ENCODE measurements at regions not wholly inside any gene's neighbourhood (a gene's known extent, or its start where the extent isn't known, plus 50 kb on each side); places are given as distances from the start of the nearest gene placed in this dataset.

DNA sequence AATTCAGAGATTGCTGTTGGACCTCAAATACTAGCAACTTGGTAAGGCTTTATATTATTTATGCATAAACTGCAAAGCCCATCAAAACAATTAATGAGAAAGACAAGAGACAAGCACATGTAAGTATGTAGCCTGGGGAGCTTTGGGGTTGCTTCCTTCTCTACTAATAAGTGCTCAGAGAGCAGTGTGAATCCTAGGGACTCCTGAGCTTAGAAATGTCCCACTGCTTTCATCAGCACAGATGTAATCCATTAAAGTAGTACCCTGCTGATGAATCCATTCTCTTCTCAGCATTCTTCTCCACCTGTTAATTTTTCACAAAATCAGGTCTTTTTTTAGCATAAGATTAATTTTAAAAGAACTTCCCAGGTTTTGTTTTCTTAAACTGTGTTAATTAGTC lies 485.6 kb downstream of the PTH2R start:
- no peak for TF ChIP-seq JUND (IDR thresholded peaks at IDR 0.05)
- TF ChIP-seq, protein P1, sequence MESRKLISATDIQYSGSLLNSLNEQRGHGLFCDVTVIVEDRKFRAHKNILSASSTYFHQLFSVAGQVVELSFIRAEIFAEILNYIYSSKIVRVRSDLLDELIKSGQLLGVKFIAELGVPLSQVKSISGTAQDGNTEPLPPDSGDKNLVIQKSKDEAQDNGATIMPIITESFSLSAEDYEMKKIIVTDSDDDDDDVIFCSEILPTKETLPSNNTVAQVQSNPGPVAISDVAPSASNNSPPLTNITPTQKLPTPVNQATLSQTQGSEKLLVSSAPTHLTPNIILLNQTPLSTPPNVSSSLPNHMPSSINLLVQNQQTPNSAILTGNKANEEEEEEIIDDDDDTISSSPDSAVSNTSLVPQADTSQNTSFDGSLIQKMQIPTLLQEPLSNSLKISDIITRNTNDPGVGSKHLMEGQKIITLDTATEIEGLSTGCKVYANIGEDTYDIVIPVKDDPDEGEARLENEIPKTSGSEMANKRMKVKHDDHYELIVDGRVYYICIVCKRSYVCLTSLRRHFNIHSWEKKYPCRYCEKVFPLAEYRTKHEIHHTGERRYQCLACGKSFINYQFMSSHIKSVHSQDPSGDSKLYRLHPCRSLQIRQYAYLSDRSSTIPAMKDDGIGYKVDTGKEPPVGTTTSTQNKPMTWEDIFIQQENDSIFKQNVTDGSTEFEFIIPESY (IDR thresholded peaks at IDR 0.05), result no peak
- no peak for TF ChIP-seq GABPA (IDR thresholded peaks at IDR 0.05 in 1 of 2, conservative IDR thresholded peaks at IDR 0.05 in 1 of 2)
- TF ChIP-seq HNF4G (IDR thresholded peaks at IDR 0.05), result no peak
- TF ChIP-seq, protein P2, sequence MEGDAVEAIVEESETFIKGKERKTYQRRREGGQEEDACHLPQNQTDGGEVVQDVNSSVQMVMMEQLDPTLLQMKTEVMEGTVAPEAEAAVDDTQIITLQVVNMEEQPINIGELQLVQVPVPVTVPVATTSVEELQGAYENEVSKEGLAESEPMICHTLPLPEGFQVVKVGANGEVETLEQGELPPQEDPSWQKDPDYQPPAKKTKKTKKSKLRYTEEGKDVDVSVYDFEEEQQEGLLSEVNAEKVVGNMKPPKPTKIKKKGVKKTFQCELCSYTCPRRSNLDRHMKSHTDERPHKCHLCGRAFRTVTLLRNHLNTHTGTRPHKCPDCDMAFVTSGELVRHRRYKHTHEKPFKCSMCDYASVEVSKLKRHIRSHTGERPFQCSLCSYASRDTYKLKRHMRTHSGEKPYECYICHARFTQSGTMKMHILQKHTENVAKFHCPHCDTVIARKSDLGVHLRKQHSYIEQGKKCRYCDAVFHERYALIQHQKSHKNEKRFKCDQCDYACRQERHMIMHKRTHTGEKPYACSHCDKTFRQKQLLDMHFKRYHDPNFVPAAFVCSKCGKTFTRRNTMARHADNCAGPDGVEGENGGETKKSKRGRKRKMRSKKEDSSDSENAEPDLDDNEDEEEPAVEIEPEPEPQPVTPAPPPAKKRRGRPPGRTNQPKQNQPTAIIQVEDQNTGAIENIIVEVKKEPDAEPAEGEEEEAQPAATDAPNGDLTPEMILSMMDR (IDR thresholded peaks at IDR 0.05; ENCODE audit: low read depth, low read length, missing input control), result no peak
- no peak for TF ChIP-seq FOXA2 (IDR thresholded peaks at IDR 0.05)
- no peak for TF ChIP-seq RXRA (IDR thresholded peaks at IDR 0.05)
- TF ChIP-seq, protein P3, sequence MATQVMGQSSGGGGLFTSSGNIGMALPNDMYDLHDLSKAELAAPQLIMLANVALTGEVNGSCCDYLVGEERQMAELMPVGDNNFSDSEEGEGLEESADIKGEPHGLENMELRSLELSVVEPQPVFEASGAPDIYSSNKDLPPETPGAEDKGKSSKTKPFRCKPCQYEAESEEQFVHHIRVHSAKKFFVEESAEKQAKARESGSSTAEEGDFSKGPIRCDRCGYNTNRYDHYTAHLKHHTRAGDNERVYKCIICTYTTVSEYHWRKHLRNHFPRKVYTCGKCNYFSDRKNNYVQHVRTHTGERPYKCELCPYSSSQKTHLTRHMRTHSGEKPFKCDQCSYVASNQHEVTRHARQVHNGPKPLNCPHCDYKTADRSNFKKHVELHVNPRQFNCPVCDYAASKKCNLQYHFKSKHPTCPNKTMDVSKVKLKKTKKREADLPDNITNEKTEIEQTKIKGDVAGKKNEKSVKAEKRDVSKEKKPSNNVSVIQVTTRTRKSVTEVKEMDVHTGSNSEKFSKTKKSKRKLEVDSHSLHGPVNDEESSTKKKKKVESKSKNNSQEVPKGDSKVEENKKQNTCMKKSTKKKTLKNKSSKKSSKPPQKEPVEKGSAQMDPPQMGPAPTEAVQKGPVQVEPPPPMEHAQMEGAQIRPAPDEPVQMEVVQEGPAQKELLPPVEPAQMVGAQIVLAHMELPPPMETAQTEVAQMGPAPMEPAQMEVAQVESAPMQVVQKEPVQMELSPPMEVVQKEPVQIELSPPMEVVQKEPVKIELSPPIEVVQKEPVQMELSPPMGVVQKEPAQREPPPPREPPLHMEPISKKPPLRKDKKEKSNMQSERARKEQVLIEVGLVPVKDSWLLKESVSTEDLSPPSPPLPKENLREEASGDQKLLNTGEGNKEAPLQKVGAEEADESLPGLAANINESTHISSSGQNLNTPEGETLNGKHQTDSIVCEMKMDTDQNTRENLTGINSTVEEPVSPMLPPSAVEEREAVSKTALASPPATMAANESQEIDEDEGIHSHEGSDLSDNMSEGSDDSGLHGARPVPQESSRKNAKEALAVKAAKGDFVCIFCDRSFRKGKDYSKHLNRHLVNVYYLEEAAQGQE (IDR thresholded peaks at IDR 0.05), result no peak
- TF ChIP-seq NR2F2 (IDR thresholded peaks at IDR 0.05), result no peak
- TF ChIP-seq EGR1 (IDR thresholded peaks at IDR 0.05; ENCODE audit: low read depth in 2 of 2), result no peak
- TF ChIP-seq, protein P4, sequence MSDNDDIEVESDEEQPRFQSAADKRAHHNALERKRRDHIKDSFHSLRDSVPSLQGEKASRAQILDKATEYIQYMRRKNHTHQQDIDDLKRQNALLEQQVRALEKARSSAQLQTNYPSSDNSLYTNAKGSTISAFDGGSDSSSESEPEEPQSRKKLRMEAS (IDR thresholded peaks at IDR 0.05), result no peak
- TF ChIP-seq TAF1 (conservative IDR thresholded peaks at IDR 0.05), result no peak
- TF ChIP-seq FOXA1 (IDR thresholded peaks at IDR 0.05), result no peak
- Histone ChIP-seq H3K27me3 (ENCODE audit: control insufficient read depth in 4 of 4, insufficient read depth in 4 of 4, low read length in 3 of 4) (no peaks in the 10 kb centered on the region), H3K4me3 (ENCODE audit: low read depth in 1 of 3, low read length in 3 of 3) (no peak overlapping the region), H3K9ac (ENCODE audit: low read depth in 1 of 2, low read length in 2 of 2) (no peak overlapping the region), H3K36me3 (ENCODE audit: control insufficient read depth in 4 of 4, insufficient read depth in 3 of 4, low read depth in 1 of 4, low read length in 3 of 4) (no peaks in the 10 kb centered on the region), H3K4me1 (ENCODE audit: control insufficient read depth in 4 of 4, insufficient read depth in 4 of 4, low read length in 3 of 4) (no peaks in the 10 kb centered on the region), H3K9me3 (ENCODE audit: control insufficient read depth in 4 of 4, low read length in 3 of 4) (no peaks in the 10 kb centered on the region), H3K27ac (ENCODE audit: low read depth in 1 of 2, low read length in 2 of 2) (no peak overlapping the region)
- DNase-seq (ENCODE audit: low spot score), result no peak

DNA sequence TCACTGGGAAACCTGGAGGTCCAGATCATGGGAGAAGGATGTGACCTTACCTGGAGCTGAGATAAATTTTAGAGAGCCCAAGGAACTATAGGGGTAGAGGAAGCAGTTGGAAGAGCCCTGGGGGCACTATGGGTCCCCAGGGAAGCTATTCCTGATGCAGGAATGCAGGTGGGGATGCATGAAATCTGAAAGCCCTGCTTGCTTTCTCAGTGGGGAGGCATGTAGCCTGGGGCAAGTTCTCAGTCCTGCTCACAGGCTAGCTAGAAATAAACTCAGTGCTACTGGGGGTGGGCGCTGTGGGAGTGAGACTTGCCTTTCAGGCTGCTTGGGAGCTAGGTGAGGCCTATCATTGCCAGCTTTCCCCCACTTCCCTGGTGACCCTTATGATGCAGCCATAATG lies 499.7 kb downstream of the PTH2R start:
- no peaks in the 10 kb centered on the region for H3K36me3 ChIP-seq (ENCODE audit: control insufficient read depth in 4 of 4, insufficient read depth in 3 of 4, low read depth in 1 of 4, low read length in 3 of 4)
- H3K27ac ChIP-seq (ENCODE audit: low read depth in 1 of 2, low read length in 2 of 2), result no peak overlapping the region
- no peaks in the 10 kb centered on the region for H3K4me1 ChIP-seq (ENCODE audit: control insufficient read depth in 4 of 4, insufficient read depth in 4 of 4, low read length in 3 of 4)
- H3K9ac ChIP-seq (ENCODE audit: low read depth in 1 of 2, low read length in 2 of 2), result no peak overlapping the region
- 79% methylated on average over 1 of the region's 1 CpG for WGBS
- no peaks in the 10 kb centered on the region for H3K9me3 ChIP-seq (ENCODE audit: control insufficient read depth in 4 of 4, low read length in 3 of 4)
- H3K4me3 ChIP-seq (ENCODE audit: low read depth in 1 of 3, low read length in 3 of 3), result no peak overlapping the region
- peaks cover 0 to 2% (median 0%) of the 10 kb centered on the region in 4 donors for H3K27me3 ChIP-seq (ENCODE audit: control insufficient read depth in 4 of 4, insufficient read depth in 4 of 4, low read length in 3 of 4)
- no peak for DNase-seq (ENCODE audit: low spot score)
- TF ChIP-seq, protein P4 (IDR thresholded peaks at IDR 0.05), result no peak
- TF ChIP-seq YY1 (IDR thresholded peaks at IDR 0.05) (no peak), HNF4A (conservative IDR thresholded peaks at IDR 0.05) (no peak), JUND (IDR thresholded peaks at IDR 0.05) (no peak), TAF1 (conservative IDR thresholded peaks at IDR 0.05) (no peak), HNF4G (IDR thresholded peaks at IDR 0.05) (no peak), RAD21 (IDR thresholded peaks at IDR 0.05) (no peak), EGR1 (IDR thresholded peaks at IDR 0.05; ENCODE audit: low read depth in 2 of 2) (no peak), SP1 (IDR thresholded peaks at IDR 0.05) (no peak)
- TF ChIP-seq, protein P1 (IDR thresholded peaks at IDR 0.05), result no peak
- TF ChIP-seq, protein P2 (IDR thresholded peaks at IDR 0.05; ENCODE audit: low read depth, low read length, missing input control), result no peak
